K562 (cell line): ENCODE measurements at regions not wholly inside any gene's neighbourhood (a gene's known extent, or its start where the extent isn't known, plus 50 kb on each side); places are given as distances from the start of the nearest gene placed in this dataset.

Experiments used
- ATAC-seq: fragments of 200-7000 bp; cut with Tn5 transposase; 3 replicates; pipeline ENCODE4 v1.9.1; 2020; ENCODE audit warnings: moderate library complexity
- BruUV-seq: library from RNA; stranded (reverse); fragments of 400-500 nt; replicated peaks from 2 replicates; lab custom pipeline; 2021; lab: Mats Ljungman, UMichigan
- CTCF ChIA-PET: fragments of 300-600 bp; formaldehyde crosslinking; extraction: SDS; loops from one replicate; lab custom pipeline; 2021; ENCODE audit warnings: low intra/inter-chr PET ratio; lab: Yijun Ruan, JAX
- POLR2A ChIA-PET: fragments of 300-600, 350-650 bp; sonication (Branson Sonifier 250); formaldehyde crosslinking; extraction: SDS; loops from one replicate; lab custom pipeline; 2021; ENCODE audit warnings: antibody characterized with exemption, inconsistent platforms; lab: Yijun Ruan, JAX
- DNase-seq, 4 experiments: peaks; one replicate each; pipeline versions ENCODE4 v3.0.0 to v3.0.0-alpha.2; 2011 to 2018; ENCODE audit warnings: low spot score in 3 of 4, mixed read lengths in 3 of 4; ENCODE audit errors: extremely low read depth in 1 of 4
- FAIRE-seq: peaks from 2 replicates; lab custom pipeline; 2011; peaks lifted over from hg19 to GRCh38; lab: Jason Lieb, UNC
- H2AFZ ChIP-seq: 2 replicates; pipeline ENCODE4 v1.6.0; 2011; ENCODE audit warnings: low read depth, low read length, control low read depth, inconsistent platforms
- H3K27ac ChIP-seq: fragments of 200-600 bp; 3 replicates; pipeline ENCODE4 v1.8.0; 2011; ENCODE audit warnings: low read depth, mild to moderate bottlenecking, control low read depth, inconsistent platforms, low read length, moderate library complexity, mixed read lengths; ENCODE audit errors: extremely low read depth
- H3K27me3 ChIP-seq, 2 experiments: fragments of 300-600 bp in 1 of 2; 2 replicates in 1 of 2; 3 replicates in 1 of 2; pipeline versions ENCODE4 v1.6.0 to v1.8.0; 2011; ENCODE audit warnings: inconsistent platforms in 2 of 2, low read length in 2 of 2, mild to moderate bottlenecking in 1 of 2, mixed read lengths in 1 of 2, moderate library complexity in 1 of 2; ENCODE audit not compliant: control insufficient read depth in 2 of 2, insufficient read depth in 2 of 2
- H3K36me3 ChIP-seq: fragments of 300-600 bp; 3 replicates; pipeline ENCODE4 v1.8.0; 2011; ENCODE audit warnings: mild to moderate bottlenecking, low read length, inconsistent platforms; ENCODE audit not compliant: control insufficient read depth, insufficient read depth
- H3K4me1 ChIP-seq, 2 experiments: fragments of 200-600 bp in 1 of 2; replicated peaks in 1 of 2; 2 replicates in 1 of 2; 3 replicates in 1 of 2; pipeline versions ENCODE4 v1.5.1 to v1.8.0; 2011; ENCODE audit warnings: inconsistent platforms in 2 of 2, low read length in 2 of 2, mild to moderate bottlenecking in 1 of 2, mixed read lengths in 1 of 2, moderate library complexity in 1 of 2; ENCODE audit not compliant: control insufficient read depth in 2 of 2, insufficient read depth in 2 of 2
- H3K4me2 ChIP-seq: 2 replicates; pipeline ENCODE4 v1.6.1; 2011; ENCODE audit warnings: low read length, control low read depth, inconsistent platforms, mixed read lengths; ENCODE audit not compliant: insufficient read depth
- H3K4me3 ChIP-seq: fragments of 200-600 bp; sonication (generic), shearing (Covaris generic); 2 replicates; pipeline ENCODE4 v1.5.1; 2016; ENCODE audit warnings: control low read depth, inconsistent platforms
- H3K79me2 ChIP-seq: fragments of 200-600 bp; 3 replicates; pipeline ENCODE4 v1.8.0; 2011; ENCODE audit warnings: low read length, inconsistent platforms; ENCODE audit not compliant: control insufficient read depth, insufficient read depth
- H3K9ac ChIP-seq, 2 experiments: 2 replicates each; pipeline versions ENCODE4 v1.6.0 to v1.6.1; 2011; ENCODE audit warnings: low read depth in 2 of 2, low read length in 2 of 2, control low read depth in 1 of 2, inconsistent platforms in 1 of 2, mild to moderate bottlenecking in 1 of 2, mixed read lengths in 1 of 2; ENCODE audit not compliant: insufficient read depth in 1 of 2
- H3K9me1 ChIP-seq: one replicate; pipeline ENCODE4 v1.6.0; 2011; ENCODE audit warnings: inconsistent platforms, mild to moderate bottlenecking, low read length, moderate library complexity; ENCODE audit not compliant: control insufficient read depth, insufficient read depth
- H3K9me3 ChIP-seq: replicated peaks from 2 replicates; pipeline ENCODE4 v1.5.1; 2011; ENCODE audit warnings: low read depth, low read length, inconsistent platforms; ENCODE audit not compliant: control insufficient read depth, insufficient read depth
- H4K20me1 ChIP-seq: replicated peaks from 2 replicates; pipeline ENCODE4 v1.6.1; 2011; ENCODE audit warnings: low read length, inconsistent platforms, mixed read lengths; ENCODE audit not compliant: control insufficient read depth, insufficient read depth
- HMG20B ChIP-seq: fragments of 250-450 bp; sonication (Bioruptor Pico); IDR thresholded peaks from 2 replicates; pipeline ENCODE4 v1.5.0; 2021; ENCODE audit warnings: mild to moderate bottlenecking
- HNRNPH1 ChIP-seq: fragments of 200-400 bp; formaldehyde crosslinking; optimal IDR thresholded peaks from 2 replicates; pipeline ENCODE3; 2017; ENCODE audit warnings: low read depth, mild to moderate bottlenecking, low read length, moderate library complexity
- WGBS: fragments of 100-300 bp; shearing (Covaris generic); methylation state at CpG from one replicate; pipeline ENCODE4 v1.1.6; 2016; ENCODE audit warnings: low coverage, mixed read lengths; ENCODE audit not compliant: insufficient coverage; ENCODE audit errors: missing lambda C conversion rate; 5-methylcytosine and 5-hydroxymethylcytosine counted together
- in situ Hi-C: fragments of 300-500 bp; cut with MboI; formaldehyde crosslinking; loops from 4 replicates; pipeline ENCODE4 v1.15.0; 2018; ENCODE audit warnings: inconsistent platforms, mixed read lengths
- intact Hi-C: fragments of 100-400 bp; cut with micrococcal nuclease; formaldehyde crosslinking; loops from 2 replicates; pipeline ENCODE4 v1.14.2; 2022
- TF ChIP-seq, protein P1 (sequence below): fragments of 250-450 bp; sonication (Bioruptor Pico); IDR thresholded peaks from 2 replicates; pipeline ENCODE4 v1.5.1; 2021; ENCODE audit warnings: mild to moderate bottlenecking
- TF ChIP-seq, protein P2 (sequence below): fragments of 450-650 bp; IDR thresholded peaks from 2 replicates; pipeline ENCODE4 v1.7.0; 2016; ENCODE audit warnings: borderline replicate concordance

DNA sequence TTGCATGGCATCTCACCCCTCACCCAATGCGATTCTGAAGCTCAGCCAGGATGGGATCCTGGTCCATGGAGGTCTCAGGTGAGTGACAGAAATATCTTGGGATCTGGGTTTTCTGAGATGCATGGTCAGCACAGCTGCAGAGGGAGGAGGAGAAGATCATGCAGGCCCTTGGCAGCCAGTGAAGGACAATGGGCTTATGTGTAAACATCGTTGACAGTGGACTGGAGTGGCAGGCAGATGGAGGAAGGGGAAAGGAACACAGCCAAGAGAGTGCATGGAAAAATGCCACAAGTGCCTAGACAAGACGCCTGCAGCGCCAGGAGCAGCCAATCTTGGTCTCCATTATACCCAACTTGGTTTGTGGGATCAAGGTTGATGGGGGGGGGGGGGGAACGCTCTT lies 347.9 kb downstream of the MCTP2 start:
- BruUV-seq: no TSS peak
- intact Hi-C loops: no loop called here
- TF ChIP-seq, protein P1, sequence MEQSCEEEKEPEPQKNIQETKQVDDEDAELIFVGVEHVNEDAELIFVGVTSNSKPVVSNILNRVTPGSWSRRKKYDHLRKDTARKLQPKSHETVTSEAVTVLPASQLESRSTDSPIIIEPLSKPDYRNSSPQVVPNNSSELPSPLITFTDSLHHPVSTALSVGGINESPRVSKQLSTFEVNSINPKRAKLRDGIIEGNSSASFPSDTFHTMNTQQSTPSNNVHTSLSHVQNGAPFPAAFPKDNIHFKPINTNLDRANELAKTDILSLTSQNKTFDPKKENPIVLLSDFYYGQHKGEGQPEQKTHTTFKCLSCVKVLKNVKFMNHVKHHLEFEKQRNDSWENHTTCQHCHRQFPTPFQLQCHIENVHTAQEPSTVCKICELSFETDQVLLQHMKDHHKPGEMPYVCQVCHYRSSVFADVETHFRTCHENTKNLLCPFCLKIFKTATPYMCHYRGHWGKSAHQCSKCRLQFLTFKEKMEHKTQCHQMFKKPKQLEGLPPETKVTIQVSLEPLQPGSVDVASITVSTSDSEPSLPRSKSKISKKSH (CRISPR knock-in tag): no peak
- TF ChIP-seq HNRNPH1 (no peak), HMG20B (no peak)
- TF ChIP-seq, all 486 proteins: peak for 0
- DNase-seq (no peak), FAIRE-seq (no peak), ATAC-seq (no peak)
- H3K9ac ChIP-seq: no peak overlapping the region
- H3K4me3 ChIP-seq: no peak overlapping the region
- CTCF ChIA-PET: no interaction called here
- H3K27me3 ChIP-seq: no peaks in the 10 kb centered on the region
- no peak overlapping the region for H3K4me2 ChIP-seq
- no peaks in the 10 kb centered on the region for H3K9me3 ChIP-seq
- 0% methylated on average over 2 of the region's 5 CpGs for WGBS
- POLR2A ChIA-PET: no interaction called here
- no peak overlapping the region for H2AFZ ChIP-seq
- no peaks in the 10 kb centered on the region for H3K9me1 ChIP-seq
- no peaks in the 10 kb centered on the region for H3K79me2 ChIP-seq
- H3K4me1 ChIP-seq: no peaks in the 10 kb centered on the region
- H3K36me3 ChIP-seq: no peaks in the 10 kb centered on the region
- no peak overlapping the region for H3K27ac ChIP-seq
- in situ Hi-C loops: no loop called here
- H4K20me1 ChIP-seq: no peaks in the 10 kb centered on the region

DNA sequence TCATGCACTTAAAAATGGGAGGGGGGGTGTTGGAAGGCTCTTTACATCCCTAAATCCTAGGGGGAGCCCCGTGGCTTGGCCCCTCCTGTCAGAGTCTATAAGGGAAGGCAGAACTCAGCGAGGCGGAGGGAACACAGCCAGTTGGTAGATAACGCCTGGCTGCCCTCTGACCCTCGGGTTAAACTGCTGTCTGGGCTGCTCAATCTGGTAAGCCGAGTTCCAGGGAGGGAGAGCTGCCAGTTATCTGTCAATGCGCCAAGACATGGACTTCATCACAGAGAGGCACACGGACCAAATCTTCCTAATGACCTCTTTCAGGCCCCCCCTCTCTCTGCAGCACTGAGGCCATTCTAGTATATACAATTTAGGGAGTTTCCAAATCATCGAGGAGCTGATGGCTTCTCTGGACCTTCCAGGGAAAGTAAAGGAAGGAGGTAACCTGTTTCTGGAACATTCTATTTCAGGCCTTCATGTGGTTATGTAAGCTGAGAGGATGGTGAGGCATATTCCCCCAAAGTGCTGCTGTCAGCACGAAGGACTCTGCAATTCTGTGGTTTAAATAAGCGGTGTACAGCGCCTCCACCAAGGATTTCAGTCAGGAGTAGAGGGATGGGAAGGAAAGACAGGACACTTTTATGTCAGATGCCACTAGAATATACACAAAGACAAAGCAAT lies 349.0 kb downstream of the MCTP2 start:
- intact Hi-C loops: loop anchor here (5.0 to 10.0 kb wide), 2 partner anchors 77 to 444 kb away; no protein-coding TSS in a partner anchor
- H3K36me3 ChIP-seq: no peaks in the 10 kb centered on the region
- TF ChIP-seq, protein P2, sequence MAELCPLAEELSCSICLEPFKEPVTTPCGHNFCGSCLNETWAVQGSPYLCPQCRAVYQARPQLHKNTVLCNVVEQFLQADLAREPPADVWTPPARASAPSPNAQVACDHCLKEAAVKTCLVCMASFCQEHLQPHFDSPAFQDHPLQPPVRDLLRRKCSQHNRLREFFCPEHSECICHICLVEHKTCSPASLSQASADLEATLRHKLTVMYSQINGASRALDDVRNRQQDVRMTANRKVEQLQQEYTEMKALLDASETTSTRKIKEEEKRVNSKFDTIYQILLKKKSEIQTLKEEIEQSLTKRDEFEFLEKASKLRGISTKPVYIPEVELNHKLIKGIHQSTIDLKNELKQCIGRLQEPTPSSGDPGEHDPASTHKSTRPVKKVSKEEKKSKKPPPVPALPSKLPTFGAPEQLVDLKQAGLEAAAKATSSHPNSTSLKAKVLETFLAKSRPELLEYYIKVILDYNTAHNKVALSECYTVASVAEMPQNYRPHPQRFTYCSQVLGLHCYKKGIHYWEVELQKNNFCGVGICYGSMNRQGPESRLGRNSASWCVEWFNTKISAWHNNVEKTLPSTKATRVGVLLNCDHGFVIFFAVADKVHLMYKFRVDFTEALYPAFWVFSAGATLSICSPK: no peak
- FAIRE-seq: no peak
- no peak overlapping the region for H3K27ac ChIP-seq
- H3K4me2 ChIP-seq: no peak overlapping the region
- POLR2A ChIA-PET: no interaction called here
- H3K79me2 ChIP-seq: no peaks in the 10 kb centered on the region
- in situ Hi-C loops: no loop called here
- WGBS: under 1% methylated on average over 11 of the region's 12 CpGs
- no peaks in the 10 kb centered on the region for H3K4me1 ChIP-seq
- no peak overlapping the region for H2AFZ ChIP-seq
- H3K27me3 ChIP-seq: no peaks in the 10 kb centered on the region
- no peaks in the 10 kb centered on the region for H4K20me1 ChIP-seq
- H3K9me1 ChIP-seq: no peaks in the 10 kb centered on the region
- no peak for ATAC-seq
- no peak overlapping the region for H3K9ac ChIP-seq
- no peak overlapping the region for H3K4me3 ChIP-seq
- no peak for DNase-seq
- BruUV-seq: no TSS peak
- CTCF ChIA-PET: no interaction called here
- no peaks in the 10 kb centered on the region for H3K9me3 ChIP-seq
